HG02943 (cell line): ENCODE measurements at regions not wholly inside any gene's neighbourhood (a gene's known extent, or its start where the extent isn't known, plus 50 kb on each side); places are given as distances from the start of the nearest gene placed in this dataset.

Experiments
- ATAC-seq: cut with Tn5 transposase; IDR thresholded peaks from one replicate; pipeline ENCODE4 v1.9.1; 2021; ENCODE audit warnings: mild to moderate bottlenecking, low read depth, moderate library complexity; ENCODE audit not compliant: unreplicated experiment

DNA sequence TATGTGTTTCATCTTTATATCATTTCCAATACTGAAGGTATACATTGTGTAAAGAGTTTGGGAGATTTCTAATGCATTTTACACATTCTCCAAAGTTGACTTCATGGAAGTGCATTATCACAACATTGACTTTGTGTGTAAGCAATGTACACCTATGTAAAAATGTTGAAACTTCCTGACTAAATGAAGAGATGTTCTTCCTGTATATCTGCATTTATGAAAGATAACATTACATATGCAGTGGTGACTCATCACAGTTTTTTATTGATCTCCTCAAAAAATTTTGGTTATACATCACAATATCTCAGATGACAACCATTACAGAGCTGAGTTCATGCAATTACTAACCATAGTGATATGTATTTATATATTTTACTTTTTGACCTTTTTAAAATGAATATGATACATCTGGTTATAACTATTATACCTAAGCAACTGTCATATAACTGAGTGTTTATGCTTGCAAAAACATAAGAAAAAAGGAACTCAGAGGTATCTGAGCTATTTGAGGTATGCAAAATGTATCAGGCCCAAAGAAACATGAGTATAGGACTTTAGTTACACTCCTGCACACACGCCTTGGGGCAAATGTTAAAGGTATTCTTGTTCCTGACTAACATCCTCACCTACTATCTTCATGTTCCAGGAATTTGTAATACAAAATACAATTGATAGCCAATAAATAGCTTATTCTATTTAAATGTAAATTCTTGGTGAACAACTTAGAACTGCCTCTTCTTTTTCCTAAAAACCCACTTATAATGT is 88.2 kb upstream of the OLFM3 start:
- no peak for ATAC-seq

- no peak for ATAC-seq
Measured at GRCh38 chr1:102083192-102083591, 86.5 kb upstream of the OLFM3 start.

GRCh38 chr1:102074874-102075273 is 78.1 kb upstream of the OLFM3 start:
- no peak for ATAC-seq

- no peak for ATAC-seq
Measured at GRCh38 chr1:102071451-102071850, 74.7 kb upstream of the OLFM3 start.

GRCh38 chr1:102050556-102050955 is 53.8 kb upstream of the OLFM3 start:
- no peak for ATAC-seq

GRCh38 chr1:102047724-102048123 is 51.0 kb upstream of the OLFM3 start:
- no peak for ATAC-seq
